OCI-LY1 (cell line): ENCODE measurements at regions not wholly inside any gene's neighbourhood (a gene's known extent, or its start where the extent isn't known, plus 50 kb on each side); places are given as distances from the start of the nearest gene placed in this dataset.

Source experiments
- H2AFZ ChIP-seq: fragments of 200-600 bp; sonication (generic), shearing (Covaris generic); 2 replicates; pipeline ENCODE4 v1.6.0; 2014; ENCODE audit warnings: antibody characterized with exemption, mild to moderate bottlenecking, low read length
- H3F3A ChIP-seq: fragments of 200-600 bp; sonication (generic), shearing (Covaris generic); 2 replicates; pipeline ENCODE4 v1.6.0; 2014; ENCODE audit warnings: mild to moderate bottlenecking, antibody characterized with exemption, low read length, moderate library complexity; ENCODE audit not compliant: insufficient read depth
- H3K27ac ChIP-seq: fragments of 200-600 bp; sonication (generic); 2 replicates; pipeline ENCODE4 v1.5.1; 2014; ENCODE audit warnings: low read length, mixed run types, mild to moderate bottlenecking, low read depth; ENCODE audit not compliant: poor library complexity, severe bottlenecking
- H3K27me3 ChIP-seq: fragments of 200-600 bp; sonication (generic); 2 replicates; pipeline ENCODE4 v1.6.0; 2014; ENCODE audit warnings: antibody characterized with exemption, mild to moderate bottlenecking, low read length, moderate library complexity; ENCODE audit not compliant: insufficient read depth
- H3K36me3 ChIP-seq: fragments of 200-600 bp; sonication (generic); 2 replicates; pipeline ENCODE4 v1.6.1; 2014; ENCODE audit warnings: mild to moderate bottlenecking, antibody characterized with exemption, low read length, moderate library complexity, mixed read lengths; ENCODE audit not compliant: insufficient read depth
- H3K4me1 ChIP-seq: fragments of 200-600 bp; sonication (generic); 2 replicates; pipeline ENCODE4 v1.5.1; 2014; ENCODE audit warnings: mild to moderate bottlenecking, low read length, moderate library complexity; ENCODE audit not compliant: insufficient read depth, severe bottlenecking
- H3K4me2 ChIP-seq: fragments of 200-600 bp; sonication (generic), shearing (Covaris generic); 2 replicates; pipeline ENCODE4 v1.6.1; 2014; ENCODE audit warnings: low read length
- H3K4me3 ChIP-seq: fragments of 200-600 bp; sonication (generic); 2 replicates; pipeline ENCODE4 v1.5.1; 2014; ENCODE audit warnings: low read length, low read depth, mild to moderate bottlenecking, mixed read lengths; ENCODE audit not compliant: poor library complexity, severe bottlenecking
- H3K79me2 ChIP-seq: fragments of 200-600 bp; shearing (Covaris generic); 2 replicates; pipeline ENCODE4 v1.6.1; 2016; ENCODE audit warnings: mixed run types, low read length, mixed read lengths; ENCODE audit not compliant: insufficient read depth
- H3K9ac ChIP-seq: fragments of 200-600 bp; sonication (generic), shearing (Covaris generic); 2 replicates; pipeline ENCODE4 v1.6.1; 2014; ENCODE audit warnings: mild to moderate bottlenecking, low read length, mixed read lengths
- H3K9me2 ChIP-seq: fragments of 200-600 bp; sonication (generic), shearing (Covaris generic); 2 replicates; pipeline ENCODE4 v1.6.1; 2014; ENCODE audit warnings: low read depth, mild to moderate bottlenecking, low read length, mixed read lengths
- H3K9me3 ChIP-seq: fragments of 200-600 bp; shearing (Covaris generic); 2 replicates; pipeline ENCODE4 v1.6.1; 2014; ENCODE audit warnings: low read length, mixed read lengths
- H4K20me1 ChIP-seq: fragments of 200-600 bp; sonication (generic), shearing (Covaris generic); 2 replicates; pipeline ENCODE4 v1.6.0; 2016; ENCODE audit warnings: mild to moderate bottlenecking, low read length; ENCODE audit not compliant: insufficient read depth
- CTCF ChIP-seq: fragments of 200-600 bp; sonication (generic), shearing (Covaris generic); IDR thresholded peaks from 2 replicates; pipeline ENCODE4 v1.5.1; 2017; ENCODE audit warnings: mild to moderate bottlenecking, antibody characterized with exemption, low read length, moderate library complexity, mixed read lengths
- EZH2 ChIP-seq: fragments of 200-600 bp; sonication (generic), shearing (Covaris generic); IDR thresholded peaks from 2 replicates; pipeline ENCODE4 v1.8.0; 2017; ENCODE audit warnings: borderline replicate concordance, mixed run types, mild to moderate bottlenecking, antibody characterized with exemption, low read length, moderate library complexity, mixed read lengths

GRCh38 chr12:18979401-18980126 lies 150.0 kb upstream of the PLEKHA5 start:
- Histone ChIP-seq H2AFZ (no peak overlapping the region), H3K9me3 (no peaks in the 10 kb centered on the region), H3K27ac (no peak overlapping the region), H3F3A (no peaks in the 10 kb centered on the region), H3K9ac (no peak overlapping the region), H3K27me3 (no peaks in the 10 kb centered on the region), H4K20me1 (no peaks in the 10 kb centered on the region), H3K79me2 (no peaks in the 10 kb centered on the region), H3K9me2 (no peaks in the 10 kb centered on the region), H3K4me3 (no peak overlapping the region), H3K4me1 (no peaks in the 10 kb centered on the region), H3K36me3 (no peaks in the 10 kb centered on the region), H3K4me2 (no peak overlapping the region)
- TF ChIP-seq CTCF, result no peak
- no peak for TF ChIP-seq EZH2

- Histone ChIP-seq H3K36me3 (no peaks in the 10 kb centered on the region), H3F3A (no peaks in the 10 kb centered on the region), H3K27me3 (no peaks in the 10 kb centered on the region), H3K4me2 (no peak overlapping the region), H3K79me2 (no peaks in the 10 kb centered on the region), H3K4me1 (no peaks in the 10 kb centered on the region), H3K9me2 (no peaks in the 10 kb centered on the region), H3K4me3 (no peak overlapping the region), H2AFZ (no peak overlapping the region), H3K27ac (no peak overlapping the region), H3K9ac (no peak overlapping the region), H4K20me1 (no peaks in the 10 kb centered on the region), H3K9me3 (no peaks in the 10 kb centered on the region)
- no peak for TF ChIP-seq CTCF
- no peak for TF ChIP-seq EZH2
Observed at GRCh38 chr12:18981732-18982131, 147.8 kb upstream of the PLEKHA5 start.

- no peaks in the 10 kb centered on the region for H3K9me3 ChIP-seq
- no peaks in the 10 kb centered on the region for H4K20me1 ChIP-seq
- no peak overlapping the region for H3K4me3 ChIP-seq
- no peaks in the 10 kb centered on the region for H3K4me1 ChIP-seq
- H3K27ac ChIP-seq, result no peak overlapping the region
- TF ChIP-seq EZH2 (no peak), CTCF (no peak)
- H3K4me2 ChIP-seq, result no peak overlapping the region
- no peaks in the 10 kb centered on the region for H3K9me2 ChIP-seq
- H3K9ac ChIP-seq, result no peak overlapping the region
- no peaks in the 10 kb centered on the region for H3K27me3 ChIP-seq
- H3F3A ChIP-seq, result no peaks in the 10 kb centered on the region
- no peaks in the 10 kb centered on the region for H3K36me3 ChIP-seq
- H2AFZ ChIP-seq, result no peak overlapping the region
- H3K79me2 ChIP-seq, result no peaks in the 10 kb centered on the region
Observed at GRCh38 chr12:18982226-18982949, 147.1 kb upstream of the PLEKHA5 start.
